Neural cell (in vitro differentiated cells): ENCODE measurements at regions not wholly inside any gene's neighbourhood (a gene's known extent, or its start where the extent isn't known, plus 50 kb on each side); places are given as distances from the start of the nearest gene placed in this dataset.

Source experiments
- EP300 ChIP-seq: fragments of 450-650 bp; conservative IDR thresholded peaks from 2 replicates; pipeline ENCODE4 v1.6.1; 2014; ENCODE audit warnings: antibody characterized with exemption, mild to moderate bottlenecking, moderate library complexity; ENCODE audit not compliant: poor library complexity, severe bottlenecking
- EZH2 ChIP-seq: fragments of 200-600, 300-800 bp; shearing (Covaris generic), sonication (generic); IDR thresholded peaks from 2 replicates; pipeline ENCODE4 v1.6.1; 2014; ENCODE audit warnings: antibody characterized with exemption, low read length, borderline replicate concordance, mild to moderate bottlenecking; ENCODE audit not compliant: insufficient read depth, poor library complexity, severe bottlenecking

DNA sequence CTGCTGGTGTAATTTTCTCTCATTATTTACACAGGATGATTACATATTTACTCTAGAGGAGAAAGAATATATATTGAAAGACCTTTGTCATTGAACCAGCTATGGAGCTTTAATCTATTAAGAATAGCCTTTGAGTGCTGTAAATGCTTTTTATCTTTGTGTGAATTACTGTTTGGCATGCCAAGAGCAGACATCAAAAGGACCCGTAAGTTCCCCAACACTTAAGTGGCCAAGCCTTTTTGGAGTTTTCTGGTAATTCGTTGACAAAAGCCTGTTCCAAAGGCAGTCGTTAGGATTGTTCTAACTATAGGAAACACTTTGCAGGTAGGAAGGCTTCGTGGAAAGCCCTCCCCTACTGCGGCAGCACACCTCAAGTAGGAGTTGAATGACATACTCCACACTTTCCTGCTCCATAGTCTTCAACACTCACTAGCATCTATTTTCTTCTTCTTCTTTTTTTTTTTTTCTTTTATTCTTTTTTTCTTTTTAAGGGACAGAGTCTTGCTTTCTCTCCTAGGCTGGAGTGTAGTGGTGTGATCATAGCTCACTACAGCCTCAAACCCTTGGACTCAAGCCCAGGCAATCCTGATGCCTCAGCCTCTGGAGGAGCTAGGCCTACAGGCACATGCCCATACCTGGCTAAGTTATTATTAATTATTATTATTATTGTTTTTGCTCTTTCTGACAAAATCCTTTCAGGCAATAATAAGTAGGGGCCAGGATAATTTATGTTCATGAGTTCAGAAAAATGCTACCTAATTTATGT is 98.6 kb downstream of the SUCNR1 start:
- TF ChIP-seq EZH2 (no peak), EP300 (no peak)
